K562 (cell line): ENCODE measurements at regions not wholly inside any gene's neighbourhood (a gene's known extent, or its start where the extent isn't known, plus 50 kb on each side); places are given as distances from the start of the nearest gene placed in this dataset.

Experiments
- AFF1 ChIP-seq, 2 experiments: fragments of 450-650 bp; IDR thresholded peaks; 2 replicates each; pipeline ENCODE4 v1.6.1; 2018; ENCODE audit warnings: mild to moderate bottlenecking in 2 of 2, low read depth in 1 of 2; ENCODE audit not compliant: partially characterized antibody in 2 of 2
- ATF3 ChIP-seq, 2 experiments: fragments of 450-650 bp in 1 of 2; sonication (generic) in 1 of 2; formaldehyde crosslinking in 1 of 2; IDR thresholded peaks in 1 of 2; conservative IDR thresholded peaks in 1 of 2; 2 replicates each; pipeline versions ENCODE4 v1.6.1 to v1.8.1; 2016 to 2023; ENCODE audit warnings: mild to moderate bottlenecking in 2 of 2, moderate library complexity in 2 of 2, inconsistent platforms in 1 of 2, missing genetic modification reagents in 1 of 2
- CBX1 ChIP-seq: sonication (generic); IDR thresholded peaks from 2 replicates; pipeline ENCODE4 v1.6.1; 2016; ENCODE audit warnings: antibody characterized with exemption, low read depth, mild to moderate bottlenecking
- FOXK2 ChIP-seq, 2 experiments: fragments of 450-650 bp; IDR thresholded peaks in 1 of 2; conservative IDR thresholded peaks in 1 of 2; 2 replicates each; pipeline ENCODE4 v1.6.1; 2016; ENCODE audit warnings: low read depth in 2 of 2, mild to moderate bottlenecking in 1 of 2
- HDAC1 ChIP-seq, 2 experiments: fragments of 450-650 bp; IDR thresholded peaks; 2 replicates each; pipeline ENCODE4 v1.6.1; 2016 to 2017; ENCODE audit warnings: inconsistent platforms in 1 of 2, mild to moderate bottlenecking in 1 of 2, moderate library complexity in 1 of 2
- HDAC8 ChIP-seq: fragments of 450-650 bp; IDR thresholded peaks from 2 replicates; pipeline ENCODE4 v1.6.1; 2016; ENCODE audit warnings: mild to moderate bottlenecking, missing genetic modification characterization, moderate library complexity, missing compliant biosample characterization
- MLX ChIP-seq, 2 experiments: fragments of 450-650 bp in 1 of 2; sonication (generic) in 1 of 2; formaldehyde crosslinking; conservative IDR thresholded peaks; 2 replicates each; pipeline versions ENCODE4 v1.4.0 to v1.8.1; 2020 to 2022; ENCODE audit warnings: mild to moderate bottlenecking in 1 of 2, missing genetic modification reagents in 1 of 2
- PCBP2 ChIP-seq: fragments of 200-400 bp; formaldehyde crosslinking; IDR thresholded peaks from 2 replicates; pipeline ENCODE4 v1.6.1; 2018; ENCODE audit warnings: low read length, low read depth, mild to moderate bottlenecking, moderate library complexity; ENCODE audit not compliant: poor library complexity, severe bottlenecking
- PPARD ChIP-seq: fragments of 250-450 bp; sonication (Bioruptor Pico); IDR thresholded peaks from 2 replicates; pipeline ENCODE4 v1.8.0; 2022; ENCODE audit warnings: inconsistent platforms, mild to moderate bottlenecking, moderate library complexity
- RHOXF2B ChIP-seq: fragments of 250-450 bp; sonication (Bioruptor Pico); conservative IDR thresholded peaks from 2 replicates; pipeline ENCODE4 v1.5.1; 2021
- SAFB2 ChIP-seq: fragments of 200-400 bp; formaldehyde crosslinking; IDR thresholded peaks from 2 replicates; pipeline ENCODE4 v1.6.1; 2018; ENCODE audit warnings: borderline replicate concordance, low read length, low read depth, moderate library complexity; ENCODE audit not compliant: severe bottlenecking
- TBL1XR1 ChIP-seq, 2 experiments: IDR thresholded peaks; 2 replicates each; pipeline ENCODE4 v1.6.1; 2012; ENCODE audit warnings: improper control_type of control experiment in 2 of 2, low read length in 2 of 2, mild to moderate bottlenecking in 1 of 2
- ZBTB9 ChIP-seq: fragments of 450-650 bp; formaldehyde crosslinking; IDR thresholded peaks from 2 replicates; pipeline ENCODE4 v1.4.0; 2020; ENCODE audit warnings: mild to moderate bottlenecking, moderate library complexity
- ZEB2 ChIP-seq: fragments of 450-650 bp; IDR thresholded peaks from 2 replicates; pipeline ENCODE4 v1.6.1; 2016
- ZFP30 ChIP-seq: fragments of 250-450 bp; sonication (Bioruptor Pico); IDR thresholded peaks from 2 replicates; pipeline ENCODE4 v1.8.0; 2022; ENCODE audit warnings: moderate library complexity, mild to moderate bottlenecking, inconsistent platforms, borderline replicate concordance
- ZFX ChIP-seq: sonication (generic); formaldehyde crosslinking; IDR thresholded peaks from 2 replicates; pipeline ENCODE4 v1.8.0; 2022; ENCODE audit warnings: mild to moderate bottlenecking, missing genetic modification reagents, moderate library complexity
- ZNF316 ChIP-seq: fragments of 450-650 bp; IDR thresholded peaks from 2 replicates; pipeline ENCODE4 v1.6.1; 2016
- ZNF668 ChIP-seq: fragments of 250-450 bp; sonication (Bioruptor Pico); IDR thresholded peaks from 2 replicates; pipeline ENCODE4 v1.8.0; 2022; ENCODE audit warnings: mild to moderate bottlenecking, inconsistent platforms

- TF ChIP-seq MLX (CRISPR knock-in tag; conservative IDR thresholded peaks at IDR 0.05) = no peak
- no peak for TF ChIP-seq ZNF316
- peak; percentile 67; the same call in 1 of the 2 replicates for TF ChIP-seq ATF3 (IDR thresholded peaks at IDR 0.05)
- no peak for TF ChIP-seq ATF3 (CRISPR knock-in tag; conservative IDR thresholded peaks at IDR 0.05)
- TF ChIP-seq RHOXF2B (CRISPR knock-in tag) = no peak
- no peak for TF ChIP-seq HDAC8 (tag)
- 0 out of 2 replicates have a peak, but pooled peaks have one; percentile 28 for TF ChIP-seq ZBTB9
- TF ChIP-seq FOXK2 (conservative IDR thresholded peaks at IDR 0.05 in 1 of 2, IDR thresholded peaks at IDR 0.05 in 1 of 2; ENCODE audit: low read depth in 2 of 2) = peak; percentile 96 to 98
- no peak for TF ChIP-seq PPARD (CRISPR knock-in tag)
- no peak for TF ChIP-seq CBX1
- TF ChIP-seq ZFP30 = no peak
- TF ChIP-seq ZNF668 (CRISPR knock-in tag) = no peak
- TF ChIP-seq TBL1XR1 (IDR thresholded peaks at IDR 0.05; ENCODE audit: low read length in 2 of 2) = peak in 1 of 2 experiments; percentile 84; a peak in 2 of 4 replicates
- peak in 1 of 2 experiments; percentile 76; a peak in 2 of 4 replicates for TF ChIP-seq HDAC1 (IDR thresholded peaks at IDR 0.05)
- peak; percentile 50 to 80 for TF ChIP-seq AFF1 (IDR thresholded peaks at IDR 0.05; ENCODE audit: low read depth in 1 of 2, partially characterized antibody in 2 of 2)
- no peak for TF ChIP-seq SAFB2
- TF ChIP-seq PCBP2 = no peak
- TF ChIP-seq ZFX (CRISPR knock-in tag) = peak; percentile 55
- TF ChIP-seq ZEB2 = peak; percentile 86
Measured at GRCh38 chr7:22667562-22668239, 59.3 kb upstream of the IL6 start (continued).
